ENCODE measurements at regions not wholly inside any gene's neighbourhood (a gene's known extent, or its start where the extent isn't known, plus 50 kb on each side); places are given as distances from the start of the nearest gene placed in this dataset.

DNA sequence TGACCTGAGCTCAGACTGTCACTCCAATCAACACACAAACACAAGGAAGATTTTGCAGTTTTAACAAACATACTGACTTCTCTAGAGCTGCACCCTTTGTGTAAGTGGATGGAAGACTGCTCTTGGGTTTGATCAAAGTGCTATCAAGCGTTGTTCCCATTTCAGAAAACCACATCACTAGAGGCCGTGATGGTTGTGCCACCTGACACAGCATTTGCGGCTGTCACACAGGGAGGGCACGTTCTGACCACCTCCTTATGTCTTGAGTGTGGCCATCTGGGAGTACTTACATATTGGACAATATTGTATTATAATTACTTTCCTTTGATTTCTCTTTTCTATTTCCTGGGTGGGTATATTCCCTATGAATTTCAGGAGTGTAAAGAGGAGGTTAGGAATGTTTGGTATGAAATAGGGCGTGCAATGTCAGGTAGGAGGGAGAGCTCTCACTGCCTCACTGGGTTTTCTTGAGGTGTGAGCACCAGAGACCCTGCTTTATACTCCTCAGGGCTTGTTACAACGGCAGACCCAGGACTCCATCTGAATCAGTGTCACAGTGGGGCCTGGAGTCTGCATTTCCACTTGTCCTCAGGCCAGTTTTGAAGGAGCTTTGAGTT, 74.3 kb downstream of the SYNE3 start:
- no peak for DNase-seq (ENCODE audit: low read depth, low spot score)

GRCh38 chr14:95440951-95441350, 75.5 kb downstream of the SYNE3 start:
- no peak for DNase-seq (ENCODE audit: low read depth, low spot score)

GRCh38 chr14:95440496-95440895, 76.0 kb downstream of the SYNE3 start:
- no peak for DNase-seq (ENCODE audit: low read depth, low spot score)

- no peak for DNase-seq (ENCODE audit: low read depth, low spot score)
These were observed 76.6 kb downstream of the SYNE3 start for GRCh38 chr14:95439881-95440280.

- DNase-seq (ENCODE audit: low read depth, low spot score), result no peak
These were observed 78.7 kb downstream of the SYNE3 start for GRCh38 chr14:95437715-95438114.

DNA sequence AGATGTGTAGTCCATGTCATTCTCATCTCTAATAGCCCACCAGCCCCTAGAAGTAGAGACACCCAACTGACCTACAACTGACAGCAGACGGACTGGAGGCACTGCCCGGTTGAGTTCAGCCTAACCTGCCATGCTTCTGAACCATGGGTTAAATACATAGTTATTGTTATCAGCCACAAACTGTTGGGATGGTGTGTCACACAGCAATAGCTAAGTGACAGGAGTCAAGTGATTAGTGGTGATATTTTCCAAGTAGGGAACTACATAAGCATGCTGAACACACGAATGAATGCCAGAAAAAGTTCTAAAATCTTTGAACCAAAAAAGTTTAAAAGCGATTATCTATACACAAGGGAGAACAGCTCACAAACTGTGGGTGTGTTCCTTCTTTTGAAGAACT, 80.1 kb downstream of the SYNE3 start:
- no peak for DNase-seq (ENCODE audit: low read depth, low spot score)

GRCh38 chr14:95434121-95434520, 82.3 kb downstream of the SYNE3 start:
- no peak for DNase-seq (ENCODE audit: low read depth, low spot score)

DNA sequence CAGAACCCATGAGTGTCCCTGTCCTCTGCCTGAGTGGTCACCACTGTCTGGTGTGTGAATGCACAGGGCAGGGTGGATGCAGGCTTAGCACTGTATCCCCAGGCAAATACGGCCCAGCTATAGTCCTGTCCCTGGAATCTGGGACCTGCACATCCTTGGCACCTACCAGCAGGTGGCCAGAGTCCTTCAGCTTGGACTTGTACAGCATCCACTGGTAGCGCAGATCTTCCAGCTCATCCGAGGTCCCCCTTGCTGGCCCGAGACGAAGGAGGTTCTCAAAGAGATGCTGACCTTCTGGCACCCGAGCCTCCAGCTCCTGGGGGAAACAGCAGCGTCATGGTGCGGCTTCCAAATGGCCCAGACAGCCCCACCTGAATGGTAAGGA, 83.4 kb downstream of the SYNE3 start:
- no peak for DNase-seq (ENCODE audit: low read depth, low spot score)

- no peak for DNase-seq (ENCODE audit: low read depth, low spot score)
These were observed 84.0 kb downstream of the SYNE3 start for GRCh38 chr14:95432144-95433093.

DNA sequence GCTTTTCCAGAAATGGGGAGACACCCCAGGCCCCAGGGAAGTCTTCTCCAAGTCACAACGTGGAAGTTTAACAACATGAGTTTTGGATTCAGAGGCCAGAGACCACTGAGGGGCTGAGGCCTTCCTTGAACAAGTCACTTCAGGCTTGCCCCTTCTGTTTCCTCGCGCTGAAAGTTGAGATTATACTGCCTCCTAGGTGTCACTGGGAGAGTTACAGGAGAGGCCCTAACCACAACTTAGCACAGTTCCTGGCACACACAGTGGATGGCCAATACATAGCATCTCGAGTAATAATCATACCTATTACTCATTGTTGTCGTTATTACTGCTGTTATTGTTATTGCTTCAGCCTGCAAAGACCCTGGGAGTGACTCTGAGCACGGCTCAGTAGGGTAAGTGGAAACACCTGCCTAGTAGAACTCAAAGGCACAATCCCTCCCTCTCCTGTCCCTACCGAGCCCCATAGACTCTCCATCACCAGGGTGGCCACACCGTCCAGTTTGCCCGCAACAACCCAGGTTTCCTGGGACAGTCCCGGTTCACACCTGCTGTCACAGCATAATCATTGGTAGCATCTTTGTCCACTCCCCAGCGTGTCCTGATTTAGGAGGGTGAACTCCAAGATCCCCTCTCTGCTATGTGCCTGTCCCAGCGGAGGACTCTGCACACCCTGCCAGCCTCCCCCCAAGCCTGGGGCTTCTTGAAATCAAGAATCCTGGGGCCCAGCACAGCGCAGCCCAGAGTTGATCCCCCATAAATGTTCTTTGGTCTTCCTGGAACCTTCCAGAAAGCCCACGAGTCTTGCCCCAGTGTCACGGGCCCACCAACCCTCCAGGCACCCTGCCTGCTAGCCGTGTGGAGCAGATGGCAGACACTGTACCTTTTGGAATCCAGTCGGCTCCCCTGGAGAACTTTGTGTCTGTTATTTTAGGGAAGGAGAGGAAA, 85.0 kb downstream of the SYNE3 start:
- DNase-seq (ENCODE audit: low read depth, low spot score), result no peak

DNA sequence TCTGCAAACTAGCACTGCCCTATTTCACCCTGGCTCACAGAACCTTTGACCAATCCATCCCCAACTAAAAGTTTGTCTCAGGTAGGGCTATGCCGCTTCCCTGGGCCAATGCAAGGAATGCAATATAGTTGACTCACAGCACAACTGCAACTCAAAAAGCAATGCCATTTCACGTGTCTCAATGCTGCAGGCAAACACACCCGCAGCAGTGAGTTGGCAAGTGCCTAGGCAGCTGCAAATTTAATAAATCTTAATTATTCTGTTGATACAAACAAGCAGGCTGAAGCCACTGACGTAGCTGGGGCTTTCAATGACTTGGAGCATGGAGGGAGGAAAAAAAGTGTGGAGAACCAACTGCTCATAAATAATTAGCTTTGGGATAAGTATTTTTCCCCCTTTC, 87.9 kb downstream of the SYNE3 start:
- DNase-seq (ENCODE audit: low read depth, low spot score), result no peak

DNA sequence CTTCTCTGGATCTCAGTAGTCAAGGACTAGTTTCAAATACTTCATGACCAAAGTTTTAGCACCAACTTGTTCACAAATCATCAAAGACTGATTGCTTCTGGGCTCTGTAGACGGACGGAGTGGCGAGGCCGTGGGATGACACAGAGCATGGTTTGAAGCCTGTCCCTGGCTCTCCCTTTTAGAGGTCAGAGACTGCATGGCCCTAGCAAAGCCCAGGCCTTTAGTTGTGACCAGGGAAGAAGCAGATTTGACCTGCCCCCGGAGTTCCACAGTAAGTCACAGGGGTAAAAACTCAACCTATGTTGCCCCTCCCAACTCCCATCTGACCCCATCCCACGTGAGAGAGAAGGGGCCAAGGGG, 90.4 kb downstream of the SYNE3 start:
- DNase-seq (ENCODE audit: low read depth, low spot score), result no peak

- no peak for DNase-seq (ENCODE audit: low read depth, low spot score)
These were observed 90.9 kb downstream of the SYNE3 start for GRCh38 chr14:95425369-95426115.

GRCh38 chr14:95424529-95424928, 91.9 kb downstream of the SYNE3 start:
- no peak for DNase-seq (ENCODE audit: low read depth, low spot score)

GRCh38 chr14:95421741-95422140, 94.7 kb downstream of the SYNE3 start:
- DNase-seq (ENCODE audit: low read depth, low spot score), result no peak

DNA sequence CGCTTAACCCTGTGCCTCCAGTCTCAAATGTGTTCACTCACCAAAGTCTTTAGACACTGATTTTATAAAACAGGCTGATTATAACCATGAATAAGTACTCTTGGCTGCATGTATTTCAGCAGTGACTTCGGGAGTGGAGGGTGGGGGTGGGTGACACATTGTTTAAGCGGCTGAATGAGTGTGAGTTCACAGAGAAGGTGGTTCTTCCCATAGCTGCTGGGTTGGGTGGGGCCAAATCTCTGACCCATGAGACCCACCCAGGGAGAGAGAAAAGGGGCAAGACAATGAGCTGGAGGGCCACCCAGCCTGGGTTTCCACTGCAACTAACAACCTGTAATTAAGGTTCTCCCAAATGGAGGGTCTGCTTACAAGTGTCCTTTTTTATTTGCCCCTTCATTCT, 96.4 kb downstream of the SYNE3 start:
- DNase-seq (ENCODE audit: low read depth, low spot score), result no peak

- DNase-seq (ENCODE audit: low read depth, low spot score), result no peak
These were observed 96.9 kb downstream of the SYNE3 start for GRCh38 chr14:95419569-95419968.

GRCh38 chr14:95418858-95419257, 97.6 kb downstream of the SYNE3 start:
- DNase-seq (ENCODE audit: low read depth, low spot score), result no peak

GRCh38 chr14:95417492-95417891, 97.8 kb upstream of the CLMN start:
- no peak for DNase-seq (ENCODE audit: low read depth, low spot score)

GRCh38 chr14:95415993-95416392, 96.3 kb upstream of the CLMN start:
- no peak for DNase-seq (ENCODE audit: low read depth, low spot score)
